Parathyroid adenoma (tissue), 2 donors: ENCODE measurements at regions not wholly inside any gene's neighbourhood (a gene's known extent, or its start where the extent isn't known, plus 50 kb on each side); places are given as distances from the start of the nearest gene placed in this dataset.

Experiments
- H2AFZ ChIP-seq: fragments of 300-600 bp; sonication (generic); one replicate; pipeline ENCODE4 v1.7.0; 2017; ENCODE audit warnings: antibody characterized with exemption, mild to moderate bottlenecking
- H3K27ac ChIP-seq: fragments of 300-600 bp; sonication (generic); one replicate; pipeline ENCODE4 v1.7.0; 2017
- H3K27me3 ChIP-seq: fragments of 300-600 bp; sonication (generic); one replicate; pipeline ENCODE4 v1.7.0; 2017; ENCODE audit warnings: low read length; ENCODE audit not compliant: control insufficient read depth, insufficient read depth
- H3K36me3 ChIP-seq: fragments of 300-600 bp; sonication (generic); one replicate; pipeline ENCODE4 v1.7.0; 2017; ENCODE audit warnings: low read length; ENCODE audit not compliant: control insufficient read depth, insufficient read depth
- H3K4me1 ChIP-seq: fragments of 300-600 bp; sonication (generic); one replicate; pipeline ENCODE4 v1.7.0; 2017; ENCODE audit warnings: control low read depth
- H3K4me2 ChIP-seq: fragments of 300-600 bp; sonication (generic); one replicate; pipeline ENCODE4 v1.7.0; 2017; ENCODE audit warnings: low read length
- H3K4me3 ChIP-seq: fragments of 300-600 bp; sonication (generic); one replicate; pipeline ENCODE4 v1.7.0; 2017; ENCODE audit warnings: low read depth, low read length
- H3K79me2 ChIP-seq: fragments of 300-600 bp; sonication (generic); one replicate; pipeline ENCODE4 v1.7.0; 2017; ENCODE audit warnings: control low read depth
- H3K9ac ChIP-seq: fragments of 300-600 bp; sonication (generic); one replicate; pipeline ENCODE4 v1.7.0; 2017; ENCODE audit warnings: mild to moderate bottlenecking
- H3K9me3 ChIP-seq: fragments of 300-600 bp; sonication (generic); one replicate; pipeline ENCODE4 v1.7.0; 2017; ENCODE audit warnings: low read length; ENCODE audit not compliant: control insufficient read depth
- TF ChIP-seq, protein P1 (sequence below): fragments of 300-600 bp; sonication (generic); IDR thresholded peaks from one replicate; pipeline ENCODE4 v1.7.0; 2017; ENCODE audit warnings: antibody characterized with exemption, mild to moderate bottlenecking
- donor health status: primary hyperparathyroidism.

DNA sequence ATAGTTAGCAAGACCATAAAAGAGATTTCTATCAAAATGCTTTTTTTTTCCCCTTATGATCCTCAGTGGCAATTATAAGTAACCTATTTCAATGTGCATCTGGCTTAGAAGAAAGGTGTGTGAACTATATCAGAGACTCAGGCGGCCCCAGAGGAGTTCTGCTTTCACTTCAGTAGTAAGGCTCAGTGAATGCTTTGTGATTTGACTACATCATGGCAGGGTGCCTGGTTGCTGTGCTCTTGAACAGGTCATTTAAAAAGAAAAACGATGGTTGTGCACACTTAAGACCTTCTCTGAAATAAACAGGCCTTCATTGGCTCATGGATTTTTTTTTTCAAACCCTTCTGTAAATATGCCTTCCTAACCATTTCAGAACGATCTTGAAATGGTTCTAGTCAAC lies 400.4 kb upstream of the RARB start:
- no peak overlapping the region for H3K4me2 ChIP-seq
- H3K27me3 ChIP-seq = no peaks in the 10 kb centered on the region
- TF ChIP-seq, protein P1, sequence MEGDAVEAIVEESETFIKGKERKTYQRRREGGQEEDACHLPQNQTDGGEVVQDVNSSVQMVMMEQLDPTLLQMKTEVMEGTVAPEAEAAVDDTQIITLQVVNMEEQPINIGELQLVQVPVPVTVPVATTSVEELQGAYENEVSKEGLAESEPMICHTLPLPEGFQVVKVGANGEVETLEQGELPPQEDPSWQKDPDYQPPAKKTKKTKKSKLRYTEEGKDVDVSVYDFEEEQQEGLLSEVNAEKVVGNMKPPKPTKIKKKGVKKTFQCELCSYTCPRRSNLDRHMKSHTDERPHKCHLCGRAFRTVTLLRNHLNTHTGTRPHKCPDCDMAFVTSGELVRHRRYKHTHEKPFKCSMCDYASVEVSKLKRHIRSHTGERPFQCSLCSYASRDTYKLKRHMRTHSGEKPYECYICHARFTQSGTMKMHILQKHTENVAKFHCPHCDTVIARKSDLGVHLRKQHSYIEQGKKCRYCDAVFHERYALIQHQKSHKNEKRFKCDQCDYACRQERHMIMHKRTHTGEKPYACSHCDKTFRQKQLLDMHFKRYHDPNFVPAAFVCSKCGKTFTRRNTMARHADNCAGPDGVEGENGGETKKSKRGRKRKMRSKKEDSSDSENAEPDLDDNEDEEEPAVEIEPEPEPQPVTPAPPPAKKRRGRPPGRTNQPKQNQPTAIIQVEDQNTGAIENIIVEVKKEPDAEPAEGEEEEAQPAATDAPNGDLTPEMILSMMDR = no peak
- H2AFZ ChIP-seq = no peak overlapping the region
- H3K9me3 ChIP-seq = no peaks in the 10 kb centered on the region
- H3K27ac ChIP-seq = no peak overlapping the region
- H3K36me3 ChIP-seq = no peaks in the 10 kb centered on the region
- no peak overlapping the region for H3K4me3 ChIP-seq
- no peaks in the 10 kb centered on the region for H3K79me2 ChIP-seq
- no peak overlapping the region for H3K9ac ChIP-seq
- no peaks in the 10 kb centered on the region for H3K4me1 ChIP-seq

DNA sequence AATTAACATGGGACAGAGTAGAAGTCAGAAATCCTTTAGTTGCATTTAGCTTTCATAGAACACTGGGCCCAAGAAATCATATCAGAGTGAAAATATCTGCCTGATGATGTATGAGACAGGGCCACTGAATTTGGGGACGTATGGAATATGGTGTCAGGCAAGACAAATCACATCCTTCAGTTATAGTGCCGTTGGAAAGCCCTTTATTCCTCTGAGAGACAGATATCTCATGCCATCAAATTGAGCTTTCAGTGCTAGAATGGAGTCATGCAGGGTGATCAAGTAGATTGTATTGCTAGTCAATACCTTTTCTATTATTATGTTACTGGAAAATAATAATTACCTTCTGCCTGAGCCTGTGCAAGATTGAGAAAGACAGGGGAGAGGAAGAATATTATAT lies 398.2 kb upstream of the RARB start:
- H3K9me3 ChIP-seq = no peaks in the 10 kb centered on the region
- TF ChIP-seq, protein P1 = no peak

DNA sequence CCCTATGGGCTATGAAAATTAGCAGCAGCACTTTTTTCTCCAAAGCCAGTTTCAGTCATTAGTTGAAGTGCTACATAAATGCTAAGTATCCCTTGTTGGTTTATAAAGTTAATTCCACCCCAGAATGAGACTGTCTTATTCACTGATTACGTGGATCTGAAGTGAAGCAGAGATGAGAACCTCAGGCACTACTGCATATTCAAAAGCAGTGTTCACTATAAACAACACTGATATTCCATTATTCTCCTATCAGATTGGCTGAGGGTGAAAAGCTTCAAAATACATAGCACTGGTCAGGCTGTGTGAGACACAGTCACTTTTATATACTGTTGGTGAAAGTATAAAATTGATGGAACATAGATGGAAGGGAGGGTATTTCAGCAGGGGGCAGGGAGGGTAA lies 395.7 kb upstream of the RARB start:
- no peak overlapping the region for H3K4me3 ChIP-seq
- no peak overlapping the region for H2AFZ ChIP-seq
- no peaks in the 10 kb centered on the region for H3K9me3 ChIP-seq
- no peak overlapping the region for H3K4me2 ChIP-seq
- no peak overlapping the region for H3K27ac ChIP-seq
- no peaks in the 10 kb centered on the region for H3K79me2 ChIP-seq
- TF ChIP-seq, protein P1 = no peak
- H3K27me3 ChIP-seq = no peaks in the 10 kb centered on the region
- no peaks in the 10 kb centered on the region for H3K36me3 ChIP-seq
- no peak overlapping the region for H3K9ac ChIP-seq
- no peaks in the 10 kb centered on the region for H3K4me1 ChIP-seq

More for the DNA sequence above, 398.2 kb upstream of the RARB start:
- no peaks in the 10 kb centered on the region for H3K27me3 ChIP-seq
- H3K9ac ChIP-seq = no peak overlapping the region
- no peak overlapping the region for H2AFZ ChIP-seq
- H3K79me2 ChIP-seq = no peaks in the 10 kb centered on the region
- no peak overlapping the region for H3K27ac ChIP-seq
- H3K4me2 ChIP-seq = no peak overlapping the region
- H3K4me1 ChIP-seq = no peaks in the 10 kb centered on the region
- H3K4me3 ChIP-seq = no peak overlapping the region
- no peaks in the 10 kb centered on the region for H3K36me3 ChIP-seq

DNA sequence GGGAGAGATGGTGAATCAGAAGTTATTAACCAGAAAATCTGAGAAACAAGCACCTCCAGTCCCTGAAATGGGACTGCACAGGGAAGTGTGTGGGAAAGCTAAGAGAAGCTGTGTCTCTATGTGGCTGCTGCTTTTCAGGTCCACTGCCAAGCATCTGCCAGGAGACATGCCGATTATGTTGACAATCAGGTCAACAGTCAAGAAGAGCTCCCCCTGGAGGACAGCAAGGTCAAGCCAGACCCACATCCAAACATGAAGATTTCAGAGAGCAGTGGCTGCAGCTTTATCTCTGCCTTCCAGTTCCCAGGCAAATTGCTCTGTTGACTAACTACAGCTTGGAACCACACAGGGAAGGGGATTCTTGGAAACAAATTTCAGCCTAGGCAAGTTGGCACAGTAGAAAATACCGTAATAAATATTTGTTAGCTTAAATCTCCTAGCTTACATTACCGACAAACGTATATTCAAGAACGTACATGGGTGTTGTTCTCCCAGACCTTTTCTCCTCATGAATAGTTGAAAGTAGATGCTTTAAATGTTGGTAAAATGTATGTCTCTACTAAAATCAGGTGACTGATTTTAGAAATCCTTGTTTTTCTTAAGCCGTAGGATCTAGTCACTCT lies 394.5 kb upstream of the RARB start:
- Histone ChIP-seq H3K27ac (no peak overlapping the region), H3K27me3 (no peaks in the 10 kb centered on the region)
- TF ChIP-seq, protein P1 = peak; percentile 45

DNA sequence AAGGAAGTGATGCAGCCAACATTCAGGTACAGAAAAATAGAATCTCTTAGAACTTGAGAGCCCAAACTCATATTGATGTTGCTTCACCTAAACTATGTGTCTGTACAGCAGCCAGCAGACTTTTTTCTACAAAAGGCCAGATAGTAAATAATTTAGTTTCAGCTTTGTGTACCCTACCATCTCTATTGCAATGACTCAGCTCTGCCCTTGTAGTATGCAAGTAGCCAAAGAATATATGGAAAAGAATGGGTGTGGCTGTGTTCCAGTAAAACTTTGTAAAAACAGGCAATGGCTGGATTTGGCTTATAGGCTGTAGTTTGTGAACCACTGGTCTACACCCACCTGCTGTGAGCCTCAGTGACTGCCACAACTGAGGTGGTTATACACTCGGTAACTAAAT lies 392.5 kb upstream of the RARB start:
- TF ChIP-seq, protein P1 = no peak
- Histone ChIP-seq H3K4me3 (no peak overlapping the region), H3K79me2 (no peaks in the 10 kb centered on the region), H2AFZ (no peak overlapping the region), H3K36me3 (no peaks in the 10 kb centered on the region), H3K27me3 (no peaks in the 10 kb centered on the region), H3K9me3 (no peaks in the 10 kb centered on the region), H3K4me1 (no peaks in the 10 kb centered on the region), H3K27ac (no peak overlapping the region), H3K9ac (no peak overlapping the region), H3K4me2 (no peak overlapping the region)

More for the DNA sequence above, 394.5 kb upstream of the RARB start:
- Histone ChIP-seq H3K4me3 (no peak overlapping the region), H3K9ac (no peak overlapping the region), H3K79me2 (no peaks in the 10 kb centered on the region), H3K4me1 (no peaks in the 10 kb centered on the region), H3K9me3 (no peaks in the 10 kb centered on the region), H3K36me3 (no peaks in the 10 kb centered on the region), H3K4me2 (no peak overlapping the region), H2AFZ (no peak overlapping the region)
